Type B pancreatic cell (in vitro differentiated cells): ENCODE measurements at regions not wholly inside any gene's neighbourhood (a gene's known extent, or its start where the extent isn't known, plus 50 kb on each side); places are given as distances from the start of the nearest gene placed in this dataset.

Experiments used
- DNase-seq: peaks from one replicate; pipeline ENCODE4 v3.0.0; 2021; ENCODE audit warnings: mixed read lengths; ENCODE audit not compliant: unreplicated experiment; ENCODE audit errors: extremely low spot score
- H3K27ac Mint-ChIP-seq: 2 replicates; pipeline ENCODE4 v1.8.0; 2021; ENCODE audit warnings: mild to moderate bottlenecking, mixed read lengths
- H3K27me3 Mint-ChIP-seq: 2 replicates; pipeline ENCODE4 v1.8.0; 2021; ENCODE audit warnings: mixed read lengths
- H3K36me3 Mint-ChIP-seq: 2 replicates; pipeline ENCODE4 v1.8.0; 2021; ENCODE audit warnings: mixed read lengths
- H3K4me1 Mint-ChIP-seq: one replicate; pipeline ENCODE4 v1.8.0; 2021; ENCODE audit warnings: mixed read lengths; ENCODE audit not compliant: unreplicated experiment
- H3K4me3 Mint-ChIP-seq: 2 replicates; pipeline ENCODE4 v1.8.0; 2021; ENCODE audit warnings: mild to moderate bottlenecking, mixed read lengths
- H3K9me3 Mint-ChIP-seq: 2 replicates; pipeline ENCODE4 v1.8.0; 2021; ENCODE audit warnings: mixed read lengths
- TF ChIP-seq, protein P1 (sequence below): fragments of 200-600 bp; sonication (generic); conservative IDR thresholded peaks from 2 replicates; pipeline ENCODE4 v1.5.0; 2021; ENCODE audit warnings: antibody characterized with exemption, mild to moderate bottlenecking

DNA sequence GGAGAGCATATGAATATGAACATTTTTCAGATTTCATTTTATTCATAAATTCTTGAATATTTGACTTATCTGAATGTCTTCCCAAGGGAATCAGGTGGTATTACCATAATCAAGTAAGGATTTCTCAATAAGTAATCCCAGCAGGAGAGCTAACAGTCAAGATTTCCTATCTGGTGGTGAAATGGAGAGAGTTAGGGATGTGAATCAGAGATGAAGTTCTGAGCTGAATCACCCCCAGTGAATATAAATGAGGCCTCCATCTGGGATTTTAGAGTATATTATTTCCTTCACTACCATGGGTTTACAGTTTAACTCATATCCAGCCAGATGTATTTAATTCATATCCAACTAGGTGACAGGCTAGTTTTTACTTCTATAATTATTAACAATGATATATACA lies 61.5 kb upstream of the RGS2 start:
- TF ChIP-seq, protein P1, sequence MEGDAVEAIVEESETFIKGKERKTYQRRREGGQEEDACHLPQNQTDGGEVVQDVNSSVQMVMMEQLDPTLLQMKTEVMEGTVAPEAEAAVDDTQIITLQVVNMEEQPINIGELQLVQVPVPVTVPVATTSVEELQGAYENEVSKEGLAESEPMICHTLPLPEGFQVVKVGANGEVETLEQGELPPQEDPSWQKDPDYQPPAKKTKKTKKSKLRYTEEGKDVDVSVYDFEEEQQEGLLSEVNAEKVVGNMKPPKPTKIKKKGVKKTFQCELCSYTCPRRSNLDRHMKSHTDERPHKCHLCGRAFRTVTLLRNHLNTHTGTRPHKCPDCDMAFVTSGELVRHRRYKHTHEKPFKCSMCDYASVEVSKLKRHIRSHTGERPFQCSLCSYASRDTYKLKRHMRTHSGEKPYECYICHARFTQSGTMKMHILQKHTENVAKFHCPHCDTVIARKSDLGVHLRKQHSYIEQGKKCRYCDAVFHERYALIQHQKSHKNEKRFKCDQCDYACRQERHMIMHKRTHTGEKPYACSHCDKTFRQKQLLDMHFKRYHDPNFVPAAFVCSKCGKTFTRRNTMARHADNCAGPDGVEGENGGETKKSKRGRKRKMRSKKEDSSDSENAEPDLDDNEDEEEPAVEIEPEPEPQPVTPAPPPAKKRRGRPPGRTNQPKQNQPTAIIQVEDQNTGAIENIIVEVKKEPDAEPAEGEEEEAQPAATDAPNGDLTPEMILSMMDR: no peak
- DNase-seq: no peak
- Mint-ChIP-seq H3K27ac (no peak overlapping the region), H3K27me3 (no peaks in the 10 kb centered on the region), H3K4me1 (no peaks in the 10 kb centered on the region), H3K4me3 (no peak overlapping the region), H3K9me3 (no peaks in the 10 kb centered on the region), H3K36me3 (no peaks in the 10 kb centered on the region)

- TF ChIP-seq, protein P1: no peak
These were observed 60.9 kb upstream of the RGS2 start for GRCh38 chr1:192747943-192748342.

GRCh38 chr1:192749349-192749748 lies 59.5 kb upstream of the RGS2 start:
- Mint-ChIP-seq H3K27me3 (no peaks in the 10 kb centered on the region), H3K4me3 (no peak overlapping the region), H3K9me3 (no peaks in the 10 kb centered on the region), H3K36me3 (no peaks in the 10 kb centered on the region), H3K27ac (no peak overlapping the region), H3K4me1 (no peaks in the 10 kb centered on the region)
- TF ChIP-seq, protein P1: no peak
- no peak for DNase-seq

More at GRCh38 chr1:192747943-192748342, 60.9 kb upstream of the RGS2 start:
- Mint-ChIP-seq H3K27me3 (no peaks in the 10 kb centered on the region), H3K27ac (no peak overlapping the region), H3K4me3 (no peak overlapping the region), H3K9me3 (no peaks in the 10 kb centered on the region), H3K36me3 (no peaks in the 10 kb centered on the region), H3K4me1 (no peaks in the 10 kb centered on the region)
- DNase-seq: no peak

DNA sequence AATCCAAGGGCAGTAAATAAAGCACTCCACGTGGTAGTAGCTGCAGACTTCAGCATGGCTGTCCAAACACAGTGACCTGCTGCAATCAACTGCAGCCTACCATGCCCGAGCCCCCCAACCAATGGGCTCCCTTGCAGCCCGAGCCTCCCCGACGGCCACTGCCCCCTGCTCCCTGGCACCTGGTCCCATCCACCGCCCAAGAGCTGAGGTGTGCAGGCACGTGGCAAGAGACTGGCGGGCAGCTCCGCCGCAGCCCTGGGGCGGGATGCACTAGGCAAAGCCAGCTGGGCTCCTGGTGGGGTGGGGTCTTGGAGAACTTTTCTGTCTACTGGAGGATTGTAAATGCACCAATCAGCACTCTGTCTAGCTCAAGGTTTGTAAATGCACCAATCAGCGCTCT lies 57.6 kb upstream of the RGS2 start:
- H3K36me3 Mint-ChIP-seq: no peaks in the 10 kb centered on the region
- DNase-seq: no peak
- no peaks in the 10 kb centered on the region for H3K9me3 Mint-ChIP-seq
- no peaks in the 10 kb centered on the region for H3K27me3 Mint-ChIP-seq
- no peak overlapping the region for H3K4me3 Mint-ChIP-seq
- TF ChIP-seq, protein P1: no peak
- H3K27ac Mint-ChIP-seq: no peak overlapping the region
- no peaks in the 10 kb centered on the region for H3K4me1 Mint-ChIP-seq

GRCh38 chr1:192756314-192756713 lies 52.5 kb upstream of the RGS2 start:
- Mint-ChIP-seq H3K4me3 (no peak overlapping the region), H3K9me3 (no peaks in the 10 kb centered on the region), H3K4me1 (no peaks in the 10 kb centered on the region), H3K36me3 (no peaks in the 10 kb centered on the region), H3K27ac (no peak overlapping the region), H3K27me3 (no peaks in the 10 kb centered on the region)
- TF ChIP-seq, protein P1: no peak
- DNase-seq: no peak

DNA sequence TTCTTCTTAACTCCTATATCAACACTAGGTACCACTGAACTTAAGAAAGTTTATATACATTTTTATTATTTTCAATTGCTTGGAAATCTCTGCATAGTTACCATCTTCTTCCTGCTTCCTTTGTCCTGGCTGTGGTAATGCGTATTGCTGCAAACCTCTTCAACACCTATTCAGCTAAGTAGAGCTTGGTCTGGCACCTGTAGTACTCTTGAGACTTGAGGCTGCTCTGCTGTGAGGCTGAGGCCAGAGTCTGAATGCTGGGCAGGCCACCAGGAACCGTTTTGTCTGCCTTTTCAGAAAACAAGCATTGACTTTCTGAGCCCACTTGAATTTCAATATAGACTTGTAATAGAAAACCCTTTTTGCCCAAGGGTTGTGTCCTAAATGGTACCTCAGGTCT lies 52.0 kb upstream of the RGS2 start:
- H3K9me3 Mint-ChIP-seq: no peaks in the 10 kb centered on the region
- TF ChIP-seq, protein P1: no peak
- no peaks in the 10 kb centered on the region for H3K36me3 Mint-ChIP-seq
- H3K27me3 Mint-ChIP-seq: no peaks in the 10 kb centered on the region
- H3K4me3 Mint-ChIP-seq: no peak overlapping the region
- H3K4me1 Mint-ChIP-seq: no peaks in the 10 kb centered on the region
- no peak overlapping the region for H3K27ac Mint-ChIP-seq
- no peak for DNase-seq
